HG03432 (cell line): ENCODE measurements at regions not wholly inside any gene's neighbourhood (a gene's known extent, or its start where the extent isn't known, plus 50 kb on each side); places are given as distances from the start of the nearest gene placed in this dataset.
"Not testable (repeated sequence)": the region's sequence is repeated elsewhere in the genome, so short reads cannot be mapped to it uniquely, and the experiment has no call there.

Experiments
- ATAC-seq: cut with Tn5 transposase; IDR thresholded peaks from one replicate; pipeline ENCODE4 v1.9.1; 2021; ENCODE audit warnings: mild to moderate bottlenecking, moderate library complexity; ENCODE audit not compliant: unreplicated experiment

DNA sequence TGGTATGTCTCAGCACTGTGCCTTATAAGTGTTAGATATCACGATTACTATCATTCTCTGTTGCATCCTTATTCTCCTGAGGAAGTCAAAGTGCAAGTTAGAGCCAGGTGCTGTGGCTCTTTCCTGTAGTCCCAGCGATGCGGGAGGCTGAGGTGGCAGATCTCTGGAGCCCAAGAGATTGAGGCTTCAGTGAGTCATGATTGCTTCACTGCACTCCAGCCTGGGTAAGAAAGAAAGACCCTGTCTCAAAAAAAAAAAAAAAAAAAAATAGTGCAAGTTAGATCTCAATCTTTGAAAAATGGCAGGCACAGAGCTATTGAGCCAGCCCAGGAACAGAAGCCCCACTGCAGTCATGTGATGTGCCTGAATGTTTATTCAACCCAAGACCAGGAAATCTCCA, 147.8 kb upstream of the POGK start:
- ATAC-seq: no peak

GRCh38 chr1:166692346-166692745, 146.9 kb upstream of the POGK start:
- ATAC-seq: no peak

GRCh38 chr1:166693158-166693557, 146.1 kb upstream of the POGK start:
- ATAC-seq: no peak

DNA sequence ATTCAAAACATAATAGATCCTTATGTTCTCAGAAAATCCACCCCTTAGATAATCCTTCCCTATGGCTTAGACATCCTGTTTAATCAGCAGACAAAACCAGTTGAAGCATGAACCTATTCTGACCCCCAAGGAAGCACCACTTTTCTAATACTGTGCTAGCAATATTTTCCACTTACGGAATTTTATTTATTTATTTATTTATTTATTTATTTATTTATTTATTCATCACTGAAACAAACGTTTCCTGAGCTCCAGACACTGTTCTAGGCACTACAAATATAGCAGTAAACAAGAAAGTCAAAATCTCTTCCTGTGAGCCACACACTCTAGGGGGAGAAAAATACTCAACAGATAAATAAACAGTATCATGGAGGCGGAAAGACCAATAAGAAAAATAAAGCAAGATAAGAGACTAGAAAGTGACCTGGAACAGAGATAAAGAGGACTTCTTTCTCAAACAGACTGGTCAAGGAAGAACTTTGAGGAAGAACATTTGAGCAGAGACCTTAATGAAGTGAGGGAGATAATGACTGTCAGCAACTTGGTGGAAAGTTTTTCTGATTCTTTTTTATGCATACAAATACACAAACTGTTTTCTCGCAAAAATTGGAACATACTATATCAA, 145.5 kb upstream of the POGK start:
- no peak for ATAC-seq

DNA sequence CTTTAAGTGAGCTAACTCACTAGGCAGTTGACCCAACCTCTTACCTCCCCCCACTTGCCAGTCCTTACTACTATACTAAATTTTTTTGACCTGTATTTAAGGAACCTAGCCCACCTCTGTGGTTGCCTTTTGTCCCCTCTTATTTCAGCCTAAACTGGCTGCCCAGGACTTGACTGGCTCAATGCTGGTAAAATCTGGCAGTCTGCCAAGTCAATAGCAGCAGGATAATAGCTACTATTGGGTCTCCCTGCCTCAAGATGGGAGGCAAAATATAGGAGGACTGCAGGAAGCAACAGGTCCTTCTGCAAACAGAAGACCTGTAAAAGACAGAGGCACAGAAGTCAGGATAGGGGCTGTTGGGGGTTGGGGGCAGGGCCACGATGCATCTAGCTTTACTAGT, 144.2 kb upstream of the POGK start:
- ATAC-seq: no peak

GRCh38 chr1:166695834-166696233, 143.4 kb upstream of the POGK start:
- not testable (repeated sequence) for ATAC-seq

DNA sequence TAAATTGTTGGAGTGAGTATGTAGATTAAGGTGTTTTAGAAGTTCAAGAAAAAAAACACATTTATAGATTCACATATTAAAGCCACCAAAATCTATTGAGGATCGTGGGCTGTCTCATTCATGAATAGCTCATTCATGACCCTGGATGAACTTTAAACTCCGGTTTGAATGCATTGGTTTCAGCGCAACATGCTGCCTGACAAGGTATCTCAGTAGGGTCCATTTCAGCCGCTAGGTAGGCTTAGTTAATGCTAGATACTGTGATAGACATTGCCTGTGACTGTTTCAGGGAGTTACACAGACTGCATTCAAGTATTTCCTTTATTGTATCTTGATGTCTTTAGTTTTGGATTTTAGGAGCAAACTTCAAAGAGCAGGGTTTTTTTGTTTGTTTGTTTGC, 140.5 kb upstream of the POGK start:
- ATAC-seq: no peak

GRCh38 chr1:166699613-166700012, 139.7 kb upstream of the POGK start:
- no peak for ATAC-seq

DNA sequence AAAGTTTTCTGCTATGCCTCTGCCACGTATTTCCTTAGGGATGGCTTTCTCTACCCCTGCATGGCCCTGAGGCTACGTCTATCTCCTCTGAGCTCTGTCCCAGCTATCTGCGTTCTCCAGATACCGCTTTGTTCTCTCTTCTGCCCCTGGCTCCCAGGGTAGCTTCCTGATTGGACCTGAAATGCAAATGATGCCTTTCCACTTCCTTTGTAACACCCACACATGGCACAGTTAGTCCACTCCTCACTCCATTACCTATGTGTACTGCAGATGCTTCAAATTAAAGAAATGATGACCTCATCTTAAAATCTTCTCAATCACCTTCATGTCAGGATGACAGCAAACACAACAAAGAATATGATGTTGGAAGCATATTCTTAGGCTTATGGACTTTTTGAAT, 138.6 kb upstream of the POGK start:
- no peak for ATAC-seq

- ATAC-seq: no peak
Observed at GRCh38 chr1:166701603-166702100, 137.6 kb upstream of the POGK start.

- no peak for ATAC-seq
Observed at GRCh38 chr1:166703141-166703540, 136.1 kb upstream of the POGK start.

DNA sequence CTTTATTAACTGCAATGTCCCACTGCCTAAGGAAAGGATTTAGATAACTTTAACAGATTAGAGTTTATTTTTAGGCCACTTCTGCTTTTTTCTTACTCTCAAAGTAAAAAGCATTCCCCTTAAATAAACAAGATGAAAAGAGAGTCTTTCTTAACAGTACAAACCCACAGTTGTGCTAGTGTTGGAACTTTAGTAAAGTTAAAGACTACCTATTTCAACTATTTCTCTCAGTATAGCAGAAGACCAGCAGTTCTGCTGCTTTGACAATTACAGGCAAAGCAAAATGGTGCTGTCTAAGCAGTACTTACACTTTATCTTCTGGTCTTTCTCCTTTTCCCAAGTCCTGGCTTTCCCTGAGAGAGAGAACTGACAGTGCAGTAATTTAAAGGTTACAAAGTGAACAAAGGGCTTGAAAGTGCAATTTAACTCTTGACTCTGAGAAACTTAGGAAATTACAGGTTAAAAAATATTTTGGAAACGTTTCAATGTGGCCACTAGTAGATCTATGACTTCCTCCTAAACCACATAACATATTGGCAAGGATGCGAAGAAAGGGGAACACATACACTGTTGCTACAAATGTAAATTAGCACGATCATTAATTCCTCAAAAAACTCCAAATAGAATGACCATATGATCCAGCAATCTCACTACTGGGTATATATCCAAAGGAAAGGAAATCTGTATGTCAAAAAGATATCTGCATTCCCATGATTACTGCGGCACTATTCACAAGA, 135.4 kb upstream of the POGK start:
- ATAC-seq: no peak

GRCh38 chr1:166705376-166706289, 133.6 kb upstream of the POGK start:
- ATAC-seq: no peak

DNA sequence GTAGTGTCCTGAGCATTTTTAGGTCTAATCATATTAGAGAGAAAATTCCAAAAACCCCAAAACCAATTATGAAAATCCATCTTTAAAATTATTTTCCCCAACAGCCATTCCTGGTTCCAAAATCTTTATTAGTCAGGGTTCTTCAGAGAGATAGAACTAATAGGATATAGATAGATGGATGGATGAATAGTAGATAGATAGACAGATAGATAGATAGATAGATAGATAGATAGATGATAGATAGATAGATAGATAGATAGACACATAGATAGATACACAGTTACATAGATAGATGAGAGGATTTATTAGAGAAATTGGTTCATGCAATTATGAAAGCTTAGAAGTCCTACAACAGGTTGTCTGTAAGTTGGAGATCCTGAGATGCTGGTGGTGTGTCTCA, 122.7 kb upstream of the POGK start:
- ATAC-seq: no peak

DNA sequence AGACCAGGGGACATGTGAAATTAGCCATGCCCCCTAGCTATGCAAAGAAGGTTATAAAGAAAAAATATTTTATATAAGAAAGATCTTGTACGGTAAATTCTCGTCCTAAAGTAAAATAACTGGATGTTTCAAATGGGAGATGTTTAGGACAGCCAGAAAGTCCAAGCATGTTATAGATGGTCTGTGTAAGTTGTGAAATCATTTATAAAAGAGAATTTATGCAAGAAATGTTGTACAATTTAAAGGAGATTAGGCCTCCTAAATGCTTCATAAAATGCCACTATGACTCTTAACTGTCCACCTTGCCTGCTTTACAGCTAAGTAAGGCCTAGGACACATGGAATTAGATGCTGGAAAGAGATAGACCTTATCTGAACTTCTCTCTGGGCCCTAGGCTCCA, 118.1 kb upstream of the POGK start:
- no peak for ATAC-seq

DNA sequence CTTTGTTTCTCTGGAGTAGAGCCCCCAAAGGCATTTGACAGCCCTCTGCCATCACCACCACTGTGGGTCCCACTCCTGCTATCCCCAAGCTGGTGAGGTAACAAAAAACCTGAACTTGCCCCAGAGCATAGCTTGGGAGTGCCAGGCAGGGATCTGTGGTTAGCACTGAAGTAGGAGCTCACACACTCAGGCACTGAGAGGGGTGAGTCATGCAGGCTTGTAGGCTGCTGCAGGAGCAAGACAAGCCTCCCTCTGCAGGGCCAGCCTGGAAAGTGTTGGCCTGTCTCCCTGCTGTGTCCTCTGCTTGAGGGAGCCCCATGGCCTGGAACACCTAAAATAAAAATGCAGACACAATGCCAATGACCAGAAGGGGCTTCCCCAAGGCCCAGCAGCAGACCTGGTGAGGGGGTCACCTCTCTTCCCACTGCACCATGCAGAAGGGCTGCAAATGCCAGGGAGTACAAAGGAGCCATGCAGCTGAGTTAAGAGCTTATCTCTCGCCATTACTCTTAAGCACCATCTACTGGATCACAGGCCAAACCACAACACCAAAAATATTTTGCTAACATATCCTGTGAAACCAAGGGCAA, 108.9 kb upstream of the POGK start:
- ATAC-seq: no peak

GRCh38 chr1:166738140-166738539, 101.1 kb upstream of the POGK start:
- no peak for ATAC-seq

- no peak for ATAC-seq
Observed at GRCh38 chr1:166738873-166739272, 100.4 kb upstream of the POGK start.

- ATAC-seq: no peak
Observed at GRCh38 chr1:166740668-166741276, 98.5 kb upstream of the POGK start.

DNA sequence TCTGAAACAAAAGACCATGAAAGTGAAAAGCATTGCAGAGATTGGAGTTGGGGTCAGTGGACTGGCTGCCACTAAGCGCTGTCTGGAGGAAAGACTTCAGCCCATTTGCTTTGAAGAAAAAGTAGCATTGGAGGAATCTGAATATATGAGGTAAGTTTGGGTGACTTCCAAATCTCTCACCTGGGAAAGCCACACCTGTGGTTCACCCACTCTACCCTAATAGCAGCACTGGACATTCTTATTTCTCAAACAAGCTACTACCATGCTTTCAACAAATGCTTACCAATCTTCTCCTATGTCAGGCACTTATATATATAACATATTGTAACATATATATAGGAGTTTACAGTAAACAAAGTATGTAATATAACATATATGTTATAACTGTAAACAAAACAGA, 76.0 kb upstream of the POGK start:
- no peak for ATAC-seq

DNA sequence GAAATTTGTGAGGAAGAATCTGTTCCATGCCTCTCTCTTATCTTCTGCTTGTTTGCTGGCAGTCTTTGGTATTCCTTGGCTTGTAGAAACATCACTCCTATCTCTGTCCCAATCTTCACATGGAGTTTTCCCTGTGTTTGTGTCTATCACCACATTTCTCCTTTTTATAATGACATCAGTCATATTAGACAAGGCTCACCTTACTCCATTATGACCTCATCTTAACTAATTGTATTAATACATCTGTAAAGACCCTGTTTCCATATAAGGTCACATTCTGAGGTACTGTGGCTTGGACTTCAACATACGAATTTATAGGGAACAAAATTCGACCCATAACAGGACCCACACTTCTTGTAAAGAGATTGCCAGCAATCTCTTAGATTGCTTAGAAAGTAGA, 72.3 kb upstream of the POGK start:
- no peak for ATAC-seq
